ACHN (cell line): ENCODE measurements at regions not wholly inside any gene's neighbourhood (a gene's known extent, or its start where the extent isn't known, plus 50 kb on each side); places are given as distances from the start of the nearest gene placed in this dataset.

Source experiments
- DNase-seq: peaks from one replicate; pipeline ENCODE4 v3.0.0-alpha.2; 2015
- in situ Hi-C: cut with HindIII; loops from 2 replicates; pipeline ENCODE4 v1.10.0; 2017; ENCODE audit warnings: low sequenced_read_pairs, low pct_ligation_motif_present, low pct_unique_long_range_greater_than_20kb

DNA sequence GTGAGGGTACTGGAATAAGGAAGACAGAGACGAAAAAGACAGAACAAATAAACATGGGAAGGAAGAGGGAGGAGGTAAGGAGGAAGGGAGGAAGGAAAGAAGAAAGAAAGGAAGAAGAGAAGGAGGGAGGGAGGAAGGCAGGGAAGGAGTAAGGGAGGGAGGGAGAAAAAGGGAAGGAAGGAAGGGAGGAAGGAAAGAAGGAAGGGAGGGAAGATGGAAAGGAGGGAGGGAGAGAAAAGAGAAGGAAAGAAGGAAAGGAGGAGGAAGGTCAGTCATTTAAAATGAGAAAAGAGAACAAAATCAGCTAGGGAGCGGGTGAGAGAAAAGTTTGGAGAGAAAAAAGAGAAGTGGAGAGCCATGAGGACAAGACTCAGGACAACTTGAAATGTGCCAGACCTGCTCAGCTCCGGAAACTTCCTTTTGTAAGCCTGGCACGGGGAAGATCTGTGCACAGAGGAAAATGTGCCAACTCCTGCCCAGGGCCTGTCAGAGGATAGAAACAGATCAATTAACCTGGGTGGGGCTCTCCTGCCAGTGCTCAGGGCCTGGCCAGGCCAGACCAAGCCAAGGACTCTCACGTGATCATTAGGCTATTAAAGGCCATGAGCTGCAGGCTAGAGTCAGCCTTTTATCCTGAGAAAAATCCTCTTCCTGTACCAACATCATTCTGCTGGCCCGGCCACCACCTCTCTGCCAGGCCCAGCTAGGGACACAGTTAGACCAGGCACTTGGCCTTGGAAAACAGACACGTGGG, 50.1 kb upstream of the BCL6 start:
- in situ Hi-C loops: no loop called here
- DNase-seq: no peak

DNA sequence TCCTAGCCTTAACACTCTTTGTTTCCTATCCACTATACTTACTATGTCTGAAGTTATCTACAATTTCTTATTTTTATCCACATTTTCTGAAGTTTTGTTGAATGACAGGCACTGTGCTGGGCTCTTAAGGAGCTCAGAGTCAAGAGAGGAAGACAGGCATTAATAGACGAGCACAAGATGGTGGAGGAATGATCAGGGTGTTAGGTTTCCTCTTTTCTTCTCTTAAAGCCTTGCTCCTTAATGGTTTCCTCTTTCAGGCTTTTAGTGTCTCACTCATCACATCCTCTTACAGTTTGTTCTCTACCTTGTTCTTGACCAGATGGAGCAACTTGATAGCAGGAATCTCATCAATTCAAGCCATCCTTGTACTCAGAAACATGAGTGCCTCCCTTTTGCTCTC, 52.9 kb upstream of the BCL6 start:
- in situ Hi-C loops: no loop called here
- no peak for DNase-seq

DNA sequence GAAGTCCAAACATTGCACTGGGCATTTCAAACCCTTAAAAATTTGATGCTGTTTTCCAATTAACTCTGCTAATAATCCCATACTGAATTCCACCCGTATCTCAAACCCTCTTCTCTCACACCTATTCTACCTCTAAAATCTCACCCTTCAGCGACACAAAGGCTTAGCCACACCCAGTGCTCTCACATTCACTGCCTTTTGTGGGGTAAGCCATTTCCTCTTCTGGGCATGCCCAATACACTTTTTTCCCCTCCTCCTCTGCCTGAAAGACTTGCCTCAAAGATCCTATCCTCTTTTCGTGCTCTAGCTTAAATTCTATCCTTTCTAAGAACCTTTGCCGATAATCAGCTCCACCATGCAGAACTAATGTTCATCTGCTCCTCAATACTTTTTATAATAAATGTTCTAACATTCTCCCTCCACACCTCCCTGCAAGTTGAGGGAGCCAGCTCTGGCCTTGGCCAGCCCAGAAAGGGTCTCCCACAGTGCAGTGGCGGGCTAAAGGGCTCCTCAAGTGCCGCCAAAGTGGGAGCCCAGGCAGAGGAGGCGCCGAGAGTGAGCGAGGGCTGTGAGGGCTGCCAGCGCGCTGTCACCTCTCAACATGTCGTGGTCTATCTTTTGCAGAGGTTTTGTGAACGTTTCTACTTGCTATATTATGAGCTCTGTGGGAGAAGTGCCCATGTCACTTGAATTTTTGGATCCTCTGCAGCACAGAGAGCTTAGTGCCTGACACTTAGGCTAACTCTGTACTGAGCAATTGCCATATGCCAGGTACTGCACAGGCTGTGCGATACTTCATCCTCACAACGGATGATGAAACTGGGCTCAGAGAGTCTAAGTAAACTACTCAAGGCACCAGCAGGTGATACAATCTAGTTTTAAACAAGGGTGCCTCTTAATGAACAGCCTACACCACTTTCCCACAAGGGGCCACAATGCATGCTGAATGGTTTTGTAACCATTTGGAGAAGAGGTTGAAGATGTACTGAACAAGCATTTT, 53.6 kb upstream of the BCL6 start:
- in situ Hi-C loops: no loop called here
- no peak for DNase-seq

- in situ Hi-C loops: no loop called here
- no peak for DNase-seq
These were observed 54.8 kb upstream of the BCL6 start for GRCh38 chr3:187799942-187800641.

GRCh38 chr3:187801152-187801551, 55.9 kb upstream of the BCL6 start:
- DNase-seq: no peak
- in situ Hi-C loops: no loop called here

DNA sequence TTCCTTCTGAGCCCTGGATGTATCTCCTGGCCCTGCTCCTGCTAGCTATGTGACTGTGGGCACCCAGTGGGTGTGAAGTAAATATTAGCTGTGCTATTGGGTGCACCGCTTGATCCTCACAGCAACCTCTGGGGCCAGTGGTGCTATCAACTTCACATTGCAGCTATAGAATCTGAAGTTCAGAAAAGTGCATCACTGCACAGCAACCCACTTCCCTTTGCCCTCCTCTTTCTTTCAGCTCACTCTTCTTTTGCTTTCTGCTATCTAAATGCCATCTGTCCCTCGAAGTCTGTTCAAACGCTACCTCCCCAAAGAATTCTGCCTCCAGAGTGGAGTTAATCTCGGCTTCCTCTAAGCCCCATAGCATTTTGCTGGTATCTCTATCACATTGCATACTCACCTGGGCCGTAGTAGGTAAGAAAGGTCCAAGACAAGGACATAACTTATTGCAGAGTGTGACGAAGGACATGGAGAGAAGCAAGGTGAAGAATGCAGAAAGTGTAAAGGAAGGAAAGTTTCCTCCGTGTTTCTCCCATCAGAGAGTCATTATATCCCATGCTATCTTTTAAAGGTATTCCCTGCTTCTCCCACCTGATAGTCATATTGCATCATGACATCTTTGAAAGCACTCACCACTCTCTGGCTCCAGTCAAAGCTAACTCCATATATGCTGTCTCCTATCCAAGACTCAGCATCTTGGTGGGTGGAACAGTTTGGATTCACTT, 57.1 kb upstream of the BCL6 start:
- in situ Hi-C loops: no loop called here
- no peak for DNase-seq

DNA sequence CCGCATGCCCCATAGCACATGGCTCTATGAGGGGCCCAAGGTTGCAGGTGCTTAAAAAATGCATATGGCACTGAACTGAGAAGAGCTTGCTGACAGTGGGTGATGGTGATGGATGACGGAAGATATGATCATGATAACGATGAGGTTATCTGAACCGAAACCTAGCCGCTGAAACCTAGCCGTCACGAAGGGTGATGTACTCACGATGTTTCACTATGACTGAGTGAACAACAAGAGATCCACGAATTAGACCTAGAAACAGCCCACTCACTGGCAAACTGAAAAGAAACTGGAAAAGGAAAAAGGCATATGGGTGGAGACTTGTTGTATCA, 57.6 kb upstream of the BCL6 start:
- no peak for DNase-seq
- in situ Hi-C loops: no loop called here

DNA sequence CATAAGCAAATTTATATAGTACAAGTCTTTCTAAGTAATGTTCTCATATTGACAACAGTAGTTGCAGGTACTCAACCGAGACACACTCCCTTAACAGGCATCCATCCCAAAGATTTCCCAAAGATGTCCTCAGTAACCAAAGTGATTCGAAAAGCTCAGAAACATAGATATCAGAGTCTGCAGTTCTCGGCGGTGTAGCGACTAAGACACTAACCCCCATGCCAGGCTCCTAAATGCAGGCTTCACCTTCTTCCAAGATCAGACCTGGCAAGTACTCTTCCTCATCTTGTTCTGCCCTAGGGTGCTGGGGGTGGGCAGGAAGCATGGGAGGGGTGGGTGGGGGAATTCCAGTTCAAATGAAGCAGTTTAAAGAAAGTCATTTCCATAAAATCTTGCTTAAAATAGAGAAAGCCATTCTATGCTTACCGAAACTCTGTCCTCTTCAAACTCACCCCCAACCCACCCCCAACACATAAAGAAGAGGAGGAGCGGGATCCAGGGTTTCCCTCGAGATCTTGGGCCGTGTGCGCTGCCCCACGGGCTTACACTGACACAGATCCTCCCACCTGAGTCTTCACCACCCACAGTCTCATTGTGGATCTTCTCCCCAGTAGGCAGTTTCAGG, 59.0 kb upstream of the BCL6 start:
- in situ Hi-C loops: no loop called here
- DNase-seq: no peak

- DNase-seq: no peak
- in situ Hi-C loops: no loop called here
These were observed 59.5 kb upstream of the BCL6 start for GRCh38 chr3:187804745-187805121.

- DNase-seq: no peak
- in situ Hi-C loops: no loop called here
These were observed 60.5 kb upstream of the BCL6 start for GRCh38 chr3:187805774-187806173.

- no peak for DNase-seq
- in situ Hi-C loops: no loop called here
These were observed 62.0 kb upstream of the BCL6 start for GRCh38 chr3:187807086-187807862.

- in situ Hi-C loops: no loop called here
These were observed 63.2 kb upstream of the BCL6 start for GRCh38 chr3:187808527-187808895.

GRCh38 chr3:187809612-187809991, 64.3 kb upstream of the BCL6 start:
- in situ Hi-C loops: no loop called here
- DNase-seq: no peak

More at GRCh38 chr3:187808527-187808895, 63.2 kb upstream of the BCL6 start:
- DNase-seq: no peak

GRCh38 chr3:187810021-187810446, 64.8 kb upstream of the BCL6 start:
- no peak for DNase-seq
- in situ Hi-C loops: no loop called here

DNA sequence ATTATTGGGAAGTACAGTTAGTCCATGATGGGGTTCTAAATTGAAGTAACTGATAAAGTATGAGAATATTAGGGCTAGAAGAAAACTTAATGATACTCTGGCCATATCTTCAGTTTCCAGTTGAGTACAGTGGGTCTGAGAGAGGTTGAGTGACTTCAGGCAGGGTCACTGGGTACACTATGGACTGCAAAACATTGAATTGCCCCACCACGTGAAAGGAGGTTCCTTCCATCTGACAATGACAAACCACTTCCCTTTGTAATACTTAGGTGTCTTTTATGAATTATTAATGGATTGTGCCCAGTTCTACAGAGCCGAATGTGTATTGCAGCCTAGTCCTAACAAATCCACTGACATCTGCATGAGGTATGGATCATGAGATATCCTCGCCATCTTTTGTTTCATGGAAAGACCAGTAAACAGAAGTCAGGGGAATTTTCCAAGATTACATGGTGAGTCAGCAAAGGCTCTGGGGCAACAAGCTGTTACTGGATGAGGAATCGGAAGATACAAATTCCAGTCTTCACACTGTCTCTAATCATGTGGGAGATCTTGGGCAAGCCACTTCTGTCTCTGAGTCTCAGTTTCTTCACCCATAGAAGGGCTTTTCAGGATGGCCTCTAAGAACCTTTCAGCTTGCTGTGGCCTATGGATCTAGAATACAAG, 66.5 kb upstream of the BCL6 start:
- in situ Hi-C loops: no loop called here
- no peak for DNase-seq

DNA sequence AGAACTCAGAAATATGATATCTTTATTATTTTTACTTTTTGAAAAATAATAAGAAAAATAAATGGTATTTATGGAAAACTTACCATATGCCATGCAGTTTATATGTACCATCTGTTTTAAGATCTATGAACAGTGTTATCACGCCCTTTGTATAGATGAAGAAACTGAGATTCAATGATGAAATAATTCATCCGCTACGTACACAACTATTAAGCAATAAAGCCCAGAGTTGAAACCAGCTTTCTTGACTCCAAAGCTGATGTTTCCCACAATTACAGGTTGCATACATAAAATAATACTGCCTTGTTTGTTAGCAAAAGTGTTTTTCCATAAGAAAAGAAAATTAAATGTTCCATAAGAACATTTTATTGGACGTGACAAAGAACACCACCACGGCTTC, 67.2 kb upstream of the BCL6 start:
- in situ Hi-C loops: no loop called here
- no peak for DNase-seq

DNA sequence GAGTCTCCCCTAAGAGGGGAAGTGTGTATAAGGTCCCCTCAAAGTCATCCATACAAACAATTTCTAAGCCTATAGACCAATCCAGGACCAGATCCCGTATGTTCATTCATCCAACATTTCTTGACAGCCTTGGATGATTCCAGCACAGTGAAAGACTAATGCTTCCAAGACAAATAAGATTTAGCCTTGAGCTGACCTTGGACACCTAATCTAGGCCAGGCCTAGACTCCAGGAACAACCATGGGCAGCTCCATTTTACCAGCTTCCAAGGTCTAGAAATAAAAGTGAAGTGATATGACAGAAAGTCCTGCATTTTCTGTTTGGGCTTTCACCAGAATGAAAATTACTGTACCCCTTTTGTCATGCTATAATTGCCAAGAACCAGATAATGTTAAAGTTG, 67.9 kb upstream of the BCL6 start:
- in situ Hi-C loops: no loop called here

More for the DNA sequence above, 67.9 kb upstream of the BCL6 start:
- DNase-seq: no peak
